Ovary (tissue), 3 donors: ENCODE measurements at regions not wholly inside any gene's neighbourhood (a gene's known extent, or its start where the extent isn't known, plus 50 kb on each side); places are given as distances from the start of the nearest gene placed in this dataset.

Experiments
- CTCF ChIP-seq, 3 donors: fragments of 450-650 bp in 2 of 3; fragments of 200-600 bp in 1 of 3; IDR thresholded peaks; one replicate each; pipeline versions ENCODE4 v1.5.1 to v1.8.0; 2016 to 2022; ENCODE audit warnings: antibody characterized with exemption in 3 of 3, mild to moderate bottlenecking in 1 of 3
- EP300 ChIP-seq: sonication (generic); formaldehyde crosslinking; IDR thresholded peaks from one replicate; pipeline ENCODE4 v1.6.1; 2017; ENCODE audit warnings: antibody characterized with exemption
- POLR2A ChIP-seq: fragments of 450-650 bp; IDR thresholded peaks from one replicate; pipeline ENCODE4 v1.6.1; 2017; ENCODE audit warnings: antibody characterized with exemption, mild to moderate bottlenecking, moderate library complexity
- donor health status: DM: no; HTN: no; CAD: no.

GRCh38 chr20:50290808-50291207, 100.2 kb downstream of the CEBPB start:
- TF ChIP-seq CTCF (IDR thresholded peaks at IDR 0.05): no peak
- no peak for TF ChIP-seq EP300
- no peak for TF ChIP-seq POLR2A
